ENCODE measurements at regions not wholly inside any gene's neighbourhood (a gene's known extent, or its start where the extent isn't known, plus 50 kb on each side); places are given as distances from the start of the nearest gene placed in this dataset.

- WGBS, 2 experiments (ENCODE audit: extremely low coverage in 1 of 2, insufficient coverage in 1 of 2, insufficient read length in 1 of 2, insufficient replicate concordance in 2 of 2, low coverage in 1 of 2, low lambda C conversion rate in 2 of 2, missing lambda C conversion rate in 1 of 2) = 87% methylated on average over 2 of the region's 2 CpGs; no CpG with 5 or more reads in 1 of the 2 experiments
- ChIA-PET CTCF (ENCODE audit: partially characterized antibody) (no interaction called here), POLR2A (ENCODE audit: partially characterized antibody) (no interaction called here)
- no peaks in the 10 kb centered on the region for H3K9me3 ChIP-seq (ENCODE audit: insufficient read depth in 2 of 2, low read depth in 1 of 2, low read length in 1 of 2)
- H3K79me1 ChIP-seq (ENCODE audit: low read depth, low read length) = no peaks in the 10 kb centered on the region
- no peak overlapping the region for H2BK120ac ChIP-seq (replicated peaks; ENCODE audit: low read depth, low read length)
- H2AK5ac ChIP-seq (ENCODE audit: low read depth, low read length) = no peak overlapping the region
- peaks cover 0 to 6% (median 4%) of the 10 kb centered on the region in 4 experiments; a peak in 3 of 7 replicates for H3K4me1 ChIP-seq (replicated peaks in 1 of 4; ENCODE audit: control insufficient read depth in 3 of 4, insufficient read depth in 4 of 4, low read length in 3 of 4)
- H3K18ac ChIP-seq (ENCODE audit: extremely low read depth, low read length) = no peak overlapping the region
- no peak overlapping the region for H2BK5ac ChIP-seq (ENCODE audit: low read depth, low read length)
- no peak overlapping the region for H2BK12ac ChIP-seq (ENCODE audit: low read depth, low read length)
- no peak overlapping the region for H3K27ac ChIP-seq (ENCODE audit: low read depth, low read length)
- FAIRE-seq = no peak
- H2AFZ ChIP-seq (ENCODE audit: low read length) = no peak overlapping the region
- H3K56ac ChIP-seq (replicated peaks; ENCODE audit: insufficient read length, low read depth, low read length) = no peak overlapping the region
- H3K23ac ChIP-seq (ENCODE audit: insufficient read length) = no peak overlapping the region
- no peak overlapping the region for H3K4ac ChIP-seq (replicated peaks; ENCODE audit: insufficient read length, low read depth, low read length)
- H3K23me2 ChIP-seq (ENCODE audit: low read depth, low read length) = no peaks in the 10 kb centered on the region
- no peak for DNase-seq (ENCODE audit: low read depth in 1 of 2, low spot score in 2 of 2)
- no peak overlapping the region for H4K5ac ChIP-seq (ENCODE audit: insufficient read length, low read depth, low read length)
- H3K9ac ChIP-seq (replicated peaks in 1 of 4; ENCODE audit: extremely low read depth in 1 of 4, low read depth in 3 of 4, low read length in 3 of 4) = no peak overlapping the region
- no peak overlapping the region for H2BK20ac ChIP-seq (ENCODE audit: low read length)
- peaks cover 28 to 52% (median 41%) of the 10 kb centered on the region in 4 experiments for H3K27me3 ChIP-seq (replicated peaks in 1 of 4; ENCODE audit: control insufficient read depth in 3 of 4, extremely low read depth in 1 of 4, insufficient read depth in 3 of 4, low read length in 3 of 4)
- H3K14ac ChIP-seq (ENCODE audit: insufficient read length) = no peak overlapping the region
- H4K91ac ChIP-seq (replicated peaks; ENCODE audit: insufficient read length, low read length) = no peak overlapping the region
- H2BK15ac ChIP-seq (ENCODE audit: low read length) = no peak overlapping the region
- H4K20me1 ChIP-seq (replicated peaks in 1 of 2; ENCODE audit: control insufficient read depth in 1 of 2, insufficient read depth in 2 of 2, low read length in 2 of 2) = peaks cover 0 to 4% of the 10 kb centered on the region in 2 experiments
- H3K79me2 ChIP-seq (ENCODE audit: control insufficient read depth in 1 of 2, insufficient read depth in 2 of 2, low read length in 2 of 2) = no peaks in the 10 kb centered on the region
- H3K36me3 ChIP-seq (ENCODE audit: control insufficient read depth in 2 of 4, insufficient read depth in 4 of 4, low read length in 3 of 4) = no peaks in the 10 kb centered on the region
- no peak overlapping the region for H4K8ac ChIP-seq (ENCODE audit: extremely low read depth, insufficient read depth, low read length)
- no peak overlapping the region for H3K4me3 ChIP-seq (ENCODE audit: extremely low read depth in 1 of 4, insufficient read depth in 2 of 4, low read depth in 3 of 4, low read length in 4 of 4)
- no peak overlapping the region for H3K4me2 ChIP-seq (ENCODE audit: insufficient read depth in 1 of 2, low read depth in 2 of 2, low read length in 2 of 2)
- no peak for TF ChIP-seq SIRT6 (IDR thresholded peaks at IDR 0.05; ENCODE audit: low read length)
- no peak for TF ChIP-seq TAF1 (IDR thresholded peaks at IDR 0.05; ENCODE audit: low read depth, low read length)
- no peak for TF ChIP-seq SRF (IDR thresholded peaks at IDR 0.05; ENCODE audit: low read depth, low read length)
- no peak for TF ChIP-seq POLR2AphosphoS5 (IDR thresholded peaks at IDR 0.05; ENCODE audit: low read depth, low read length)
- TF ChIP-seq, protein P1, sequence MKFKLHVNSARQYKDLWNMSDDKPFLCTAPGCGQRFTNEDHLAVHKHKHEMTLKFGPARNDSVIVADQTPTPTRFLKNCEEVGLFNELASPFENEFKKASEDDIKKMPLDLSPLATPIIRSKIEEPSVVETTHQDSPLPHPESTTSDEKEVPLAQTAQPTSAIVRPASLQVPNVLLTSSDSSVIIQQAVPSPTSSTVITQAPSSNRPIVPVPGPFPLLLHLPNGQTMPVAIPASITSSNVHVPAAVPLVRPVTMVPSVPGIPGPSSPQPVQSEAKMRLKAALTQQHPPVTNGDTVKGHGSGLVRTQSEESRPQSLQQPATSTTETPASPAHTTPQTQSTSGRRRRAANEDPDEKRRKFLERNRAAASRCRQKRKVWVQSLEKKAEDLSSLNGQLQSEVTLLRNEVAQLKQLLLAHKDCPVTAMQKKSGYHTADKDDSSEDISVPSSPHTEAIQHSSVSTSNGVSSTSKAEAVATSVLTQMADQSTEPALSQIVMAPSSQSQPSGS (IDR thresholded peaks at IDR 0.05; ENCODE audit: low read length) = no peak
- no peak for TF ChIP-seq RXRA (IDR thresholded peaks at IDR 0.05; ENCODE audit: insufficient read depth, low read depth, low read length)
- TF ChIP-seq RAD21 (IDR thresholded peaks at IDR 0.05 in 1 of 2, conservative IDR thresholded peaks at IDR 0.05 in 1 of 2; ENCODE audit: low read depth in 2 of 2, low read length in 2 of 2) = no peak
- TF ChIP-seq TCF12 (IDR thresholded peaks at IDR 0.05; ENCODE audit: low read depth, low read length) = no peak
- no peak for TF ChIP-seq EGR1 (IDR thresholded peaks at IDR 0.05; ENCODE audit: borderline replicate concordance, low read depth, low read length)
Measured at GRCh38 chr10:108601851-108602250, 1321.5 kb downstream of the XPNPEP1 start.
